Rectal smooth muscle tissue (tissue), 1 donor: ENCODE measurements at regions not wholly inside any gene's neighbourhood (a gene's known extent, or its start where the extent isn't known, plus 50 kb on each side); places are given as distances from the start of the nearest gene placed in this dataset.

ENCODE experiments used
- H3K27ac ChIP-seq: one replicate; pipeline ENCODE4 v1.7.0; 2013; ENCODE audit warnings: low read depth, low read length, inconsistent platforms
- H3K27me3 ChIP-seq: one replicate; pipeline ENCODE4 v1.7.0; 2013; ENCODE audit warnings: low read length; ENCODE audit not compliant: control insufficient read depth, insufficient read depth
- H3K36me3 ChIP-seq: one replicate; pipeline ENCODE4 v1.7.0; 2013; ENCODE audit warnings: low read length; ENCODE audit not compliant: control insufficient read depth, insufficient read depth
- H3K4me1 ChIP-seq: one replicate; pipeline ENCODE4 v1.7.0; 2013; ENCODE audit warnings: low read length; ENCODE audit not compliant: control insufficient read depth, insufficient read depth
- H3K4me3 ChIP-seq: one replicate; pipeline ENCODE4 v1.7.0; 2013; ENCODE audit warnings: low read length
- H3K9ac ChIP-seq: one replicate; pipeline ENCODE4 v1.7.0; 2013; ENCODE audit warnings: low read length

GRCh38 chr1:80892539-80892938, 908.2 kb upstream of the ADGRL2 start:
- peaks cover 3% of the 10 kb centered on the region for H3K4me1 ChIP-seq
- no peaks in the 10 kb centered on the region for H3K36me3 ChIP-seq
- no peak overlapping the region for H3K9ac ChIP-seq
- H3K27me3 ChIP-seq = no peaks in the 10 kb centered on the region
- H3K4me3 ChIP-seq = no peak overlapping the region
- H3K27ac ChIP-seq = no peak overlapping the region

- Histone ChIP-seq H3K4me3 (no peak overlapping the region), H3K36me3 (no peaks in the 10 kb centered on the region), H3K9ac (no peak overlapping the region), H3K27me3 (no peaks in the 10 kb centered on the region), H3K27ac (no peak overlapping the region), H3K4me1 (peaks cover 3% of the 10 kb centered on the region)
These were observed 908.9 kb upstream of the ADGRL2 start for GRCh38 chr1:80891871-80892270.

GRCh38 chr1:80882553-80882952, 918.2 kb upstream of the ADGRL2 start:
- Histone ChIP-seq H3K36me3 (no peaks in the 10 kb centered on the region), H3K4me3 (no peak overlapping the region)

GRCh38 chr1:80878343-80878742, 922.4 kb upstream of the ADGRL2 start:
- Histone ChIP-seq H3K27ac (no peak overlapping the region), H3K36me3 (no peaks in the 10 kb centered on the region), H3K4me3 (no peak overlapping the region), H3K9ac (no peak overlapping the region), H3K4me1 (no peaks in the 10 kb centered on the region), H3K27me3 (no peaks in the 10 kb centered on the region)

More at GRCh38 chr1:80882553-80882952, 918.2 kb upstream of the ADGRL2 start:
- no peaks in the 10 kb centered on the region for H3K4me1 ChIP-seq
- H3K9ac ChIP-seq = no peak overlapping the region
- no peaks in the 10 kb centered on the region for H3K27me3 ChIP-seq
- no peak overlapping the region for H3K27ac ChIP-seq

GRCh38 chr1:80876035-80876434, 924.7 kb upstream of the ADGRL2 start:
- H3K4me1 ChIP-seq = no peaks in the 10 kb centered on the region
- H3K9ac ChIP-seq = no peak overlapping the region
- no peak overlapping the region for H3K4me3 ChIP-seq
- no peaks in the 10 kb centered on the region for H3K36me3 ChIP-seq
- H3K27ac ChIP-seq = no peak overlapping the region
- no peaks in the 10 kb centered on the region for H3K27me3 ChIP-seq

- no peaks in the 10 kb centered on the region for H3K4me1 ChIP-seq
- H3K27ac ChIP-seq = no peak overlapping the region
- H3K9ac ChIP-seq = no peak overlapping the region
- no peaks in the 10 kb centered on the region for H3K36me3 ChIP-seq
- H3K4me3 ChIP-seq = no peak overlapping the region
- no peaks in the 10 kb centered on the region for H3K27me3 ChIP-seq
These were observed 931.4 kb upstream of the ADGRL2 start for GRCh38 chr1:80869299-80869698.

GRCh38 chr1:80847904-80848303, 952.8 kb upstream of the ADGRL2 start:
- no peaks in the 10 kb centered on the region for H3K27me3 ChIP-seq
- H3K4me3 ChIP-seq = no peak overlapping the region
- H3K9ac ChIP-seq = no peak overlapping the region
- H3K36me3 ChIP-seq = no peaks in the 10 kb centered on the region
- no peaks in the 10 kb centered on the region for H3K4me1 ChIP-seq
- H3K27ac ChIP-seq = no peak overlapping the region

GRCh38 chr1:80846966-80847365, 953.8 kb upstream of the ADGRL2 start:
- Histone ChIP-seq H3K36me3 (no peaks in the 10 kb centered on the region), H3K27me3 (no peaks in the 10 kb centered on the region), H3K4me1 (no peaks in the 10 kb centered on the region), H3K9ac (no peak overlapping the region), H3K27ac (no peak overlapping the region), H3K4me3 (no peak overlapping the region)

GRCh38 chr1:80842796-80843195, 957.9 kb upstream of the ADGRL2 start:
- H3K4me1 ChIP-seq = no peaks in the 10 kb centered on the region
- H3K27ac ChIP-seq = no peak overlapping the region
- H3K4me3 ChIP-seq = no peak overlapping the region
- H3K9ac ChIP-seq = no peak overlapping the region
- H3K27me3 ChIP-seq = no peaks in the 10 kb centered on the region
- H3K36me3 ChIP-seq = no peaks in the 10 kb centered on the region

- Histone ChIP-seq H3K4me1 (no peaks in the 10 kb centered on the region), H3K4me3 (no peak overlapping the region), H3K9ac (no peak overlapping the region), H3K36me3 (no peaks in the 10 kb centered on the region), H3K27ac (no peak overlapping the region), H3K27me3 (no peaks in the 10 kb centered on the region)
These were observed 959.5 kb upstream of the ADGRL2 start for GRCh38 chr1:80841261-80841660.

- Histone ChIP-seq H3K36me3 (no peaks in the 10 kb centered on the region), H3K27ac (no peak overlapping the region), H3K4me3 (no peak overlapping the region), H3K4me1 (no peaks in the 10 kb centered on the region), H3K27me3 (no peaks in the 10 kb centered on the region), H3K9ac (no peak overlapping the region)
These were observed 963.7 kb upstream of the ADGRL2 start for GRCh38 chr1:80837066-80837465.

GRCh38 chr1:80836505-80836904, 964.2 kb upstream of the ADGRL2 start:
- Histone ChIP-seq H3K4me1 (no peaks in the 10 kb centered on the region), H3K27ac (no peak overlapping the region), H3K9ac (no peak overlapping the region), H3K4me3 (no peak overlapping the region), H3K27me3 (no peaks in the 10 kb centered on the region), H3K36me3 (no peaks in the 10 kb centered on the region)

GRCh38 chr1:80827666-80828065, 973.1 kb upstream of the ADGRL2 start:
- no peak overlapping the region for H3K9ac ChIP-seq

More at GRCh38 chr1:80827666-80828065, 973.1 kb upstream of the ADGRL2 start:
- Histone ChIP-seq H3K4me1 (no peaks in the 10 kb centered on the region), H3K27me3 (no peaks in the 10 kb centered on the region), H3K36me3 (no peaks in the 10 kb centered on the region), H3K27ac (no peak overlapping the region), H3K4me3 (no peak overlapping the region)
